ENCODE measurements at regions not wholly inside any gene's neighbourhood (a gene's known extent, or its start where the extent isn't known, plus 50 kb on each side); places are given as distances from the start of the nearest gene placed in this dataset.

DNA sequence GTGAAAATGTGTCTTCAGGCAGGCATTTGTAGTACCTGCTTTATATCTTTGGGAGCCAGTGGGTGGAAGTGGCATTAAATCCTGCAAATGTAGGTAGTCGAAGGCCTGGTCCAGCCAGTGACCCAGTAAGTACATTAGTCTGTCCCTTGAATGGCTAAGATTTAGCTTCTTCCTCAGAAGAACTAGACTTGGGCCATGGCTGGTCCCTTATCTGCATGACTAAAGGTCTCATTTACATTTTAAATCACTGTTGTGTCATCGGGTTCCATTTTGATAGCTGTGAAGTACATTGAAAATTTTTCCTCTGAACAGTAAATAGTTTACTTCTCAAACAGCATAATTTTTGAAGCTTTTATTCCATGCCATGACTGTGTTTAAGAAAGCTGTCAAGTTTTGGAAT is 438.4 kb upstream of the KLHL29 start:
- 22% methylated on average over 2 of the region's 2 CpGs for WGBS (ENCODE audit: low lambda C conversion rate)
- no peaks in the 10 kb centered on the region for H3K79me2 ChIP-seq (ENCODE audit: insufficient read depth, low read length)
- no peak overlapping the region for H3K4me2 ChIP-seq (ENCODE audit: low read depth, low read length)
- ATAC-seq: no peak
- ChIA-PET CTCF (ENCODE audit: low intra/inter-chr PET ratio, low total read pairs) (no interaction called here), POLR2A (no interaction called here)
- intact Hi-C loops (cut with micrococcal nuclease; ENCODE audit: unreplicated experiment) (no loop called here), in situ Hi-C loops (cut with HindIII; ENCODE audit: extremely low pct_ligation_motif_present, low pct_unique_long_range_greater_than_20kb) (no loop called here)
- no peak overlapping the region for H3K27ac ChIP-seq (ENCODE audit: extremely low read length, insufficient read depth, low read length)
- H3K36me3 ChIP-seq (replicated peaks in 1 of 2; ENCODE audit: control insufficient read depth in 1 of 2, insufficient read depth in 2 of 2, low read length in 2 of 2): no peaks in the 10 kb centered on the region
- H3K9ac ChIP-seq (ENCODE audit: insufficient read depth, low read depth, low read length): no peak overlapping the region
- DNase-seq (ENCODE audit: low spot score): no peak
- H2AFZ ChIP-seq (ENCODE audit: low read length): no peak overlapping the region
- 0 out of 2 replicates have a peak, but pooled peaks cover 4% of the 10 kb centered on the region for H3K9me3 ChIP-seq (ENCODE audit: low read length)
- BruUV-seq (replicated peaks): no TSS peak
- FAIRE-seq: no peak
- no peaks in the 10 kb centered on the region for H4K20me1 ChIP-seq (ENCODE audit: insufficient read depth, low read length)
- H3K27me3 ChIP-seq (ENCODE audit: control insufficient read depth in 1 of 2, insufficient read depth in 2 of 2, low read length in 2 of 2): no peaks in the 10 kb centered on the region
- no peak overlapping the region for H3K4me3 ChIP-seq (replicated peaks in 1 of 3; ENCODE audit: insufficient read depth in 1 of 3, low read depth in 2 of 3, low read length in 3 of 3)
- no peaks in the 10 kb centered on the region for H3K4me1 ChIP-seq (ENCODE audit: insufficient read depth, low read length)
- TF ChIP-seq ZSCAN29 (CRISPR knock-in tag; conservative IDR thresholded peaks at IDR 0.05) (no peak), DMAP1 (CRISPR knock-in tag; IDR thresholded peaks at IDR 0.05) (no peak), CCAR2 (optimal IDR thresholded peaks at IDR 0.05; ENCODE audit: low read depth, low read length) (no peak), CBX2 (IDR thresholded peaks at IDR 0.05; ENCODE audit: low read depth, low read length) (no peak), CBX2 (CRISPR knock-in tag; IDR thresholded peaks at IDR 0.05; ENCODE audit: low read depth) (no peak), CEBPG (CRISPR knock-in tag; IDR thresholded peaks at IDR 0.05) (no peak), ELF1 (CRISPR knock-in tag; IDR thresholded peaks at IDR 0.05) (no peak), CBFB (CRISPR knock-in tag; IDR thresholded peaks at IDR 0.05) (no peak), CEBPB (IDR thresholded peaks at IDR 0.05; ENCODE audit: borderline replicate concordance, low read depth, low read length) (no peak), SOX6 (IDR thresholded peaks at IDR 0.05) (no peak), SOX6 (CRISPR knock-in tag; IDR thresholded peaks at IDR 0.05) (no peak)
- TF ChIP-seq, protein P1, sequence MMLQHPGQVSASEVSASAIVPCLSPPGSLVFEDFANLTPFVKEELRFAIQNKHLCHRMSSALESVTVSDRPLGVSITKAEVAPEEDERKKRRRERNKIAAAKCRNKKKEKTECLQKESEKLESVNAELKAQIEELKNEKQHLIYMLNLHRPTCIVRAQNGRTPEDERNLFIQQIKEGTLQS (CRISPR knock-in tag; IDR thresholded peaks at IDR 0.05): no peak
- TF ChIP-seq, protein P2, sequence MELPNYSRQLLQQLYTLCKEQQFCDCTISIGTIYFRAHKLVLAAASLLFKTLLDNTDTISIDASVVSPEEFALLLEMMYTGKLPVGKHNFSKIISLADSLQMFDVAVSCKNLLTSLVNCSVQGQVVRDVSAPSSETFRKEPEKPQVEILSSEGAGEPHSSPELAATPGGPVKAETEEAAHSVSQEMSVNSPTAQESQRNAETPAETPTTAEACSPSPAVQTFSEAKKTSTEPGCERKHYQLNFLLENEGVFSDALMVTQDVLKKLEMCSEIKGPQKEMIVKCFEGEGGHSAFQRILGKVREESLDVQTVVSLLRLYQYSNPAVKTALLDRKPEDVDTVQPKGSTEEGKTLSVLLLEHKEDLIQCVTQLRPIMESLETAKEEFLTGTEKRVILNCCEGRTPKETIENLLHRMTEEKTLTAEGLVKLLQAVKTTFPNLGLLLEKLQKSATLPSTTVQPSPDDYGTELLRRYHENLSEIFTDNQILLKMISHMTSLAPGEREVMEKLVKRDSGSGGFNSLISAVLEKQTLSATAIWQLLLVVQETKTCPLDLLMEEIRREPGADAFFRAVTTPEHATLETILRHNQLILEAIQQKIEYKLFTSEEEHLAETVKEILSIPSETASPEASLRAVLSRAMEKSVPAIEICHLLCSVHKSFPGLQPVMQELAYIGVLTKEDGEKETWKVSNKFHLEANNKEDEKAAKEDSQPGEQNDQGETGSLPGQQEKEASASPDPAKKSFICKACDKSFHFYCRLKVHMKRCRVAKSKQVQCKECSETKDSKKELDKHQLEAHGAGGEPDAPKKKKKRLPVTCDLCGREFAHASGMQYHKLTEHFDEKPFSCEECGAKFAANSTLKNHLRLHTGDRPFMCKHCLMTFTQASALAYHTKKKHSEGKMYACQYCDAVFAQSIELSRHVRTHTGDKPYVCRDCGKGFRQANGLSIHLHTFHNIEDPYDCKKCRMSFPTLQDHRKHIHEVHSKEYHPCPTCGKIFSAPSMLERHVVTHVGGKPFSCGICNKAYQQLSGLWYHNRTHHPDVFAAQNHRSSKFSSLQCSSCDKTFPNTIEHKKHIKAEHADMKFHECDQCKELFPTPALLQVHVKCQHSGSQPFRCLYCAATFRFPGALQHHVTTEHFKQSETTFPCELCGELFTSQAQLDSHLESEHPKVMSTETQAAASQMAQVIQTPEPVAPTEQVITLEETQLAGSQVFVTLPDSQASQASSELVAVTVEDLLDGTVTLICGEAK (IDR thresholded peaks at IDR 0.05): no peak
- TF ChIP-seq, protein P2 (CRISPR knock-in tag; IDR thresholded peaks at IDR 0.05): no peak
- TF ChIP-seq, protein P3, sequence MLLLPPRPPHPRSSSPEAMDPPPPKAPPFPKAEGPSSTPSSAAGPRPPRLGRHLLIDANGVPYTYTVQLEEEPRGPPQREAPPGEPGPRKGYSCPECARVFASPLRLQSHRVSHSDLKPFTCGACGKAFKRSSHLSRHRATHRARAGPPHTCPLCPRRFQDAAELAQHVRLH (CRISPR knock-in tag; IDR thresholded peaks at IDR 0.05; ENCODE audit: borderline replicate concordance, low read depth): no peak
- TF ChIP-seq, protein P4, sequence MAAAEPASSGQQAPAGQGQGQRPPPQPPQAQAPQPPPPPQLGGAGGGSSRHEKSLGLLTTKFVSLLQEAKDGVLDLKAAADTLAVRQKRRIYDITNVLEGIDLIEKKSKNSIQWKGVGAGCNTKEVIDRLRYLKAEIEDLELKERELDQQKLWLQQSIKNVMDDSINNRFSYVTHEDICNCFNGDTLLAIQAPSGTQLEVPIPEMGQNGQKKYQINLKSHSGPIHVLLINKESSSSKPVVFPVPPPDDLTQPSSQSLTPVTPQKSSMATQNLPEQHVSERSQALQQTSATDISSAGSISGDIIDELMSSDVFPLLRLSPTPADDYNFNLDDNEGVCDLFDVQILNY (CRISPR knock-in tag; conservative IDR thresholded peaks at IDR 0.05): no peak
- TF ChIP-seq, protein P5, sequence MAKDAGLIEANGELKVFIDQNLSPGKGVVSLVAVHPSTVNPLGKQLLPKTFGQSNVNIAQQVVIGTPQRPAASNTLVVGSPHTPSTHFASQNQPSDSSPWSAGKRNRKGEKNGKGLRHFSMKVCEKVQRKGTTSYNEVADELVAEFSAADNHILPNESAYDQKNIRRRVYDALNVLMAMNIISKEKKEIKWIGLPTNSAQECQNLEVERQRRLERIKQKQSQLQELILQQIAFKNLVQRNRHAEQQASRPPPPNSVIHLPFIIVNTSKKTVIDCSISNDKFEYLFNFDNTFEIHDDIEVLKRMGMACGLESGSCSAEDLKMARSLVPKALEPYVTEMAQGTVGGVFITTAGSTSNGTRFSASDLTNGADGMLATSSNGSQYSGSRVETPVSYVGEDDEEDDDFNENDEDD (CRISPR knock-in tag; IDR thresholded peaks at IDR 0.05; ENCODE audit: borderline replicate concordance): no peak

All from HepG2 (cell line).